Upper lobe of left lung (tissue), 6 donors: ENCODE measurements at regions not wholly inside any gene's neighbourhood (a gene's known extent, or its start where the extent isn't known, plus 50 kb on each side); places are given as distances from the start of the nearest gene placed in this dataset.

ENCODE experiments used
- ATAC-seq, 2 donors: fragments of 200-7000 bp; cut with Tn5 transposase; one replicate each; pipeline ENCODE4 v1.9.1; 2022; ENCODE audit warnings: mild to moderate bottlenecking in 2 of 2, moderate library complexity in 2 of 2; ENCODE audit not compliant: low FRiP score in 2 of 2
- DNase-seq, 2 donors: peaks; one replicate each; pipeline ENCODE4 v3.0.0-alpha.2; 2019 to 2020
- H3K27ac ChIP-seq, 4 donors: fragments of 200-600 bp; sonication (generic); one replicate each; pipeline ENCODE4 v1.5.1; 2016 to 2019
- H3K27me3 ChIP-seq, 4 donors: fragments of 200-600 bp; sonication (generic); one replicate each; pipeline ENCODE4 v1.5.1; 2017 to 2019
- H3K36me3 ChIP-seq, 4 donors: fragments of 200-600 bp; sonication (generic); one replicate each; pipeline ENCODE4 v1.5.1; 2016 to 2019
- H3K4me1 ChIP-seq, 4 donors: fragments of 200-600 bp; sonication (generic); one replicate each; pipeline ENCODE4 v1.5.1; 2018 to 2019
- H3K4me3 ChIP-seq, 4 donors: fragments of 200-600 bp; sonication (generic); one replicate each; pipeline ENCODE4 v1.5.1; 2017 to 2019; ENCODE audit warnings: mild to moderate bottlenecking in 2 of 4, moderate library complexity in 1 of 4
- H3K9me3 ChIP-seq, 4 donors: fragments of 200-600 bp; sonication (generic); one replicate each; pipeline ENCODE4 v1.5.1; 2018 to 2019
- CTCF ChIP-seq, 6 experiments: fragments of 450-650 bp in 4 of 6; fragments of 200-600 bp in 2 of 6; sonication (generic) in 2 of 6; IDR thresholded peaks; one replicate each; pipeline ENCODE4 v1.5.1; 2016 to 2019; ENCODE audit warnings: antibody characterized with exemption in 6 of 6
- EP300 ChIP-seq, 4 donors: sonication (generic); formaldehyde crosslinking; IDR thresholded peaks; one replicate each; pipeline ENCODE4 v1.5.1; 2017; ENCODE audit warnings: antibody characterized with exemption in 4 of 4, control low read depth in 2 of 4
- POLR2A ChIP-seq, 4 donors: fragments of 450-650 bp; IDR thresholded peaks; one replicate each; pipeline ENCODE4 v1.5.1; 2016 to 2017; ENCODE audit warnings: antibody characterized with exemption in 4 of 4, mild to moderate bottlenecking in 2 of 4
- POLR2AphosphoS5 ChIP-seq, 2 donors: sonication (generic); formaldehyde crosslinking; IDR thresholded peaks; one replicate each; pipeline ENCODE4 v1.5.1; 2017; ENCODE audit warnings: antibody characterized with exemption in 2 of 2
- WGBS, 2 donors: methylation state at CpG; one replicate each; pipeline ENCODE4 v1.1.5; 2017 to 2018; 5-methylcytosine and 5-hydroxymethylcytosine counted together
- donor health status: DM: no; HTN: no; CAD: no; lungs with moderate emphysema.
- donor health status: DM: no; HTN: yes; CAD: no; lungs with severe emphysema.

- Histone ChIP-seq H3K36me3 (no peaks in the 10 kb centered on the region), H3K27ac (no peak overlapping the region), H3K4me3 (no peak overlapping the region), H3K27me3 (no peaks in the 10 kb centered on the region), H3K4me1 (no peaks in the 10 kb centered on the region), H3K9me3 (no peaks in the 10 kb centered on the region)
- ATAC-seq (no peak), DNase-seq (no peak)
- TF ChIP-seq POLR2A (IDR thresholded peaks at IDR 0.05) (no peak), EP300 (IDR thresholded peaks at IDR 0.05) (no peak)
Observed at GRCh38 chr6:6411115-6411514, 90.7 kb upstream of the F13A1 start.

DNA sequence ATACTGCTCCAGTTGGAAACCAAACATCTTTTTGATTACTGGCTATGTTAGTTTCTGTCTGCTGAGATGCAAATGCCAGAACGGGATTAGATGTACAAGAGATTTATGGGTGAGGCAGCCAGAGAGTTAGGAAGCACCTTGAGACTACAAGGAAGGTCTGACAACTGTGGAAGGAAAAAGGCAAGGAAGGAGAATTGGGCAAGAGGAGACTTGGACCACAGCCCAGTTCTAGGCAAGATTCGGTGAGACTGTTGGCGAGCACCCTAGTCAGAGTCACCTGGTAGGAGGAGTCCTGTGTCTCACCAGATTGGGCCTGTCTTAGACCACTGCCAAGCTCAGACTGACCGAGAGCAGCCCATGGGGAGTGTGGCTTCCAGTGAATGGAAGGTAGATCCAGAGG lies 91.8 kb upstream of the F13A1 start:
- H3K9me3 ChIP-seq: no peaks in the 10 kb centered on the region
- H3K4me1 ChIP-seq: no peaks in the 10 kb centered on the region
- H3K27me3 ChIP-seq: no peaks in the 10 kb centered on the region
- no peak for DNase-seq
- no peak for ATAC-seq
- no peak for TF ChIP-seq CTCF (IDR thresholded peaks at IDR 0.05)
- H3K27ac ChIP-seq: no peak overlapping the region
- H3K36me3 ChIP-seq: no peaks in the 10 kb centered on the region
- 59 to 62% methylated on average over 4 of the region's 4 CpGs for WGBS, 2 donors
- H3K4me3 ChIP-seq: no peak overlapping the region

DNA sequence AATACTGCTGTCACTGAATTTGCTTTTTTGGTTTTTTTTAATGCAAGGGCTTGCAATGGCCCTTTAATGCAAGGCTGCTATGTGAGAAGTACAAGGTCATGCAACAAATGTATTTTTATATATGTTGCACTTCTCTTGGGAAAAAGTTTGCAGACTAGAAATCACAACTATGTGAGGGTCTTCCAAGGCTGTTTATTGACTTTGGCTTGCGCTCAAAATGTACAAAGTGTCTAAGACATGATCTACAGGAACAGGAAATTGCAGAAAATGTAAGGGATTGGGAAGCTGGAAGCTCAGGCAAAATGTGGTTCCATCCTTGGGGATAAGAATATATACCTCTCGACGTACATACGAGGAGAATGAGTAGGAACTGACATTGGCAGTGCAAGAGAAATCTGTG lies 92.2 kb upstream of the F13A1 start:
- ATAC-seq (no peak), DNase-seq (no peak)
- H3K9me3 ChIP-seq: no peaks in the 10 kb centered on the region
- no peak overlapping the region for H3K4me3 ChIP-seq
- TF ChIP-seq CTCF (IDR thresholded peaks at IDR 0.05) (no peak), POLR2AphosphoS5 (IDR thresholded peaks at IDR 0.05) (no peak), POLR2A (IDR thresholded peaks at IDR 0.05) (no peak), EP300 (IDR thresholded peaks at IDR 0.05) (no peak)
- H3K27me3 ChIP-seq: no peaks in the 10 kb centered on the region
- H3K4me1 ChIP-seq: no peaks in the 10 kb centered on the region
- WGBS, 2 donors: 83 to 88% methylated on average over 4 of the region's 4 CpGs
- H3K36me3 ChIP-seq: no peaks in the 10 kb centered on the region
- no peak overlapping the region for H3K27ac ChIP-seq

DNA sequence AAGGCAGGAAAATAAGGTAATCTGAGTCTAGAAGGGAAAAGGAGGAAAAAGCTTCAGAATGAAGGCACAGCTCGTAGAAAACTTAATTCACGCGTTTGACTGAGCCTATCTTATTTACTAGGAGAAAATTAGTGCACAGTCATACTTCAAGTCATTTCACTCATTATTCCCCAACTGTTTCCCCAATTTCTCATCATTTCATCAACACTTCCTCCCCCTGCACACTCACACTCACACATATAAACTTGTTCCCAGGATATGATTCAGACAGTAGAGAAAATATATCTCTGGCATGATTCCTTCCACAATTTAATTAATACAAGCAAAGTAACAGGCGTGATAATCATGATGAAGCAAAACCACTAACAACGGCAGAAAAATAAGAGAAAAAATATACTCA lies 94.5 kb upstream of the F13A1 start:
- no peaks in the 10 kb centered on the region for H3K4me1 ChIP-seq
- 64 to 78% methylated on average over 5 of the region's 5 CpGs for WGBS, 2 donors
- no peak for ATAC-seq
- no peaks in the 10 kb centered on the region for H3K36me3 ChIP-seq
- H3K9me3 ChIP-seq: no peaks in the 10 kb centered on the region
- no peaks in the 10 kb centered on the region for H3K27me3 ChIP-seq
- no peak for DNase-seq
- no peak for TF ChIP-seq POLR2AphosphoS5 (IDR thresholded peaks at IDR 0.05)
- TF ChIP-seq EP300 (IDR thresholded peaks at IDR 0.05): no peak
- TF ChIP-seq POLR2A (IDR thresholded peaks at IDR 0.05): no peak
- TF ChIP-seq CTCF (IDR thresholded peaks at IDR 0.05): no peak
- H3K4me3 ChIP-seq: no peak overlapping the region
- no peak overlapping the region for H3K27ac ChIP-seq

GRCh38 chr6:6417475-6417874 lies 97.0 kb upstream of the F13A1 start:
- no peak overlapping the region for H3K4me3 ChIP-seq
- H3K36me3 ChIP-seq: no peaks in the 10 kb centered on the region
- no peaks in the 10 kb centered on the region for H3K9me3 ChIP-seq
- 70 to 79% methylated on average over 7 of the region's 7 CpGs for WGBS, 2 donors
- H3K4me1 ChIP-seq: no peaks in the 10 kb centered on the region
- TF ChIP-seq POLR2A (IDR thresholded peaks at IDR 0.05) (no peak), CTCF (IDR thresholded peaks at IDR 0.05) (no peak), POLR2AphosphoS5 (IDR thresholded peaks at IDR 0.05) (no peak), EP300 (IDR thresholded peaks at IDR 0.05) (no peak)
- no peak for DNase-seq
- H3K27ac ChIP-seq: no peak overlapping the region
- no peaks in the 10 kb centered on the region for H3K27me3 ChIP-seq
- ATAC-seq: no peak
